ENCODE measurements at regions not wholly inside any gene's neighbourhood (a gene's known extent, or its start where the extent isn't known, plus 50 kb on each side); places are given as distances from the start of the nearest gene placed in this dataset.
"Not testable (repeated sequence)": the region's sequence is repeated elsewhere in the genome, so short reads cannot be mapped to it uniquely, and the experiment has no call there.

DNA sequence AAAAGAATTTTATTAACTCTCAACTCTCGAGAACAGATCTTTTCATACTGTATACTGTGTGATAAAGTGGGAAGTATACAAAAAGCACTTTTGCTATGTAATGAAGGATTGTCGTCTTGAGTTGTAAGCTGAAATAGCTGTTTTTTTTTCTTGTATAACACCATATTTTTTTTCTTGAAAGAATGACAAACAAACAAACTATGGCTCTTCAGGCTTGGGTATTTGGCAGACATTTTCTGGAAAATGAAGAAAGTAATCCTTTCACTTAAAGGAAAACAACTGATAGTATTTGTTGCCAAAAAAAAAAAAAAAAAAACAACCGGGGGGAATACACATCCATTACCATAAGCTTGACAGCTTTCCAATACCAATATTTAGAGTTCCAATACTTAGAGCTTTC lies 230.4 kb downstream of the ICOS start:
- no peak overlapping the region for H3K4me3 ChIP-seq
- H3K4me3 Mint-ChIP-seq, result no peak overlapping the region
- no peaks in the 10 kb centered on the region for H3K36me3 Mint-ChIP-seq (ENCODE audit: low read depth)
- H3K9me3 Mint-ChIP-seq, result no peaks in the 10 kb centered on the region
- no peaks in the 10 kb centered on the region for H4K20me1 ChIP-seq (replicated peaks; ENCODE audit: insufficient read depth)
- H3K27me3 Mint-ChIP-seq (ENCODE audit: insufficient read depth, low read depth, poor library complexity), result peaks cover 5% of the 10 kb centered on the region
- H3K4me2 ChIP-seq, result no peak overlapping the region
- DNase-seq (ENCODE audit: low spot score) (no peak), ATAC-seq (no peak)
- no peak overlapping the region for H3K27ac Mint-ChIP-seq
- no peaks in the 10 kb centered on the region; the same call in 1 of the 2 replicates for H3K9me2 ChIP-seq (ENCODE audit: insufficient read depth)
- H3F3A ChIP-seq (replicated peaks; ENCODE audit: low read depth), result no peaks in the 10 kb centered on the region
- H3K79me2 ChIP-seq (replicated peaks; ENCODE audit: insufficient read depth), result no peaks in the 10 kb centered on the region
- no peaks in the 10 kb centered on the region for H3K4me1 Mint-ChIP-seq
- TF ChIP-seq, protein P1, sequence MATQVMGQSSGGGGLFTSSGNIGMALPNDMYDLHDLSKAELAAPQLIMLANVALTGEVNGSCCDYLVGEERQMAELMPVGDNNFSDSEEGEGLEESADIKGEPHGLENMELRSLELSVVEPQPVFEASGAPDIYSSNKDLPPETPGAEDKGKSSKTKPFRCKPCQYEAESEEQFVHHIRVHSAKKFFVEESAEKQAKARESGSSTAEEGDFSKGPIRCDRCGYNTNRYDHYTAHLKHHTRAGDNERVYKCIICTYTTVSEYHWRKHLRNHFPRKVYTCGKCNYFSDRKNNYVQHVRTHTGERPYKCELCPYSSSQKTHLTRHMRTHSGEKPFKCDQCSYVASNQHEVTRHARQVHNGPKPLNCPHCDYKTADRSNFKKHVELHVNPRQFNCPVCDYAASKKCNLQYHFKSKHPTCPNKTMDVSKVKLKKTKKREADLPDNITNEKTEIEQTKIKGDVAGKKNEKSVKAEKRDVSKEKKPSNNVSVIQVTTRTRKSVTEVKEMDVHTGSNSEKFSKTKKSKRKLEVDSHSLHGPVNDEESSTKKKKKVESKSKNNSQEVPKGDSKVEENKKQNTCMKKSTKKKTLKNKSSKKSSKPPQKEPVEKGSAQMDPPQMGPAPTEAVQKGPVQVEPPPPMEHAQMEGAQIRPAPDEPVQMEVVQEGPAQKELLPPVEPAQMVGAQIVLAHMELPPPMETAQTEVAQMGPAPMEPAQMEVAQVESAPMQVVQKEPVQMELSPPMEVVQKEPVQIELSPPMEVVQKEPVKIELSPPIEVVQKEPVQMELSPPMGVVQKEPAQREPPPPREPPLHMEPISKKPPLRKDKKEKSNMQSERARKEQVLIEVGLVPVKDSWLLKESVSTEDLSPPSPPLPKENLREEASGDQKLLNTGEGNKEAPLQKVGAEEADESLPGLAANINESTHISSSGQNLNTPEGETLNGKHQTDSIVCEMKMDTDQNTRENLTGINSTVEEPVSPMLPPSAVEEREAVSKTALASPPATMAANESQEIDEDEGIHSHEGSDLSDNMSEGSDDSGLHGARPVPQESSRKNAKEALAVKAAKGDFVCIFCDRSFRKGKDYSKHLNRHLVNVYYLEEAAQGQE (IDR thresholded peaks at IDR 0.05; ENCODE audit: unreplicated experiment), result no peak
- TF ChIP-seq CREB1 (CRISPR knock-in tag; IDR thresholded peaks at IDR 0.05; ENCODE audit: low read depth), result no peak
- peaks cover 17% of the 10 kb centered on the region for H3K4me1 ChIP-seq (ENCODE audit: insufficient read depth)
- H2AFZ ChIP-seq, result no peak overlapping the region; the same call in 1 of the 2 replicates
- H3K36me3 ChIP-seq (ENCODE audit: insufficient read depth), result no peaks in the 10 kb centered on the region
- no peak overlapping the region for H3K27ac ChIP-seq (ENCODE audit: low read depth)
- H3K27me3 ChIP-seq (ENCODE audit: insufficient read depth), result no peaks in the 10 kb centered on the region

DNA sequence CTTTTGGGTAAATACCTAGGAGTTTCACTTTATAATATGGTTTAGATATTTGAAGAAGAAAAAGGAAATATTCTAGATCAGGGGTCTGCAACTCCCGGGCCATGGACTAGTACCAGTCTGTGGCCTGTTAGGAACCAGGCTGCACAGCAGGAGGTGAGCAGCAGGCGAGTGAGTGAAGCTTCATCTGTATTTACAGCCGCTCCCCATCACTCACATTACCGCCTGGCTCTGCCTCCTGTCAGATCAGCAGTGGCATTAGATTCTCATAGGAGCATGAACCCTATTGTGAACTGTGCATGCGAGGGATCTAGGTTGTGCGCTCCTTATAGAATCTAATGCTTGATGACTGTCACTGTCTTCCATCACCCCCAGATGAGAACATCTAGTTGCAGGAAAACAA lies 231.1 kb downstream of the ICOS start:
- not testable (repeated sequence) for H3K9me3 Mint-ChIP-seq; H3K27ac Mint-ChIP-seq; H3K27me3 ChIP-seq (ENCODE audit: insufficient read depth); H3K36me3 ChIP-seq (ENCODE audit: insufficient read depth); H3K79me2 ChIP-seq (replicated peaks; ENCODE audit: insufficient read depth); H3F3A ChIP-seq (replicated peaks; ENCODE audit: low read depth); H3K4me3 ChIP-seq; H4K20me1 ChIP-seq (replicated peaks; ENCODE audit: insufficient read depth); H3K4me1 Mint-ChIP-seq; DNase-seq (ENCODE audit: low spot score); ATAC-seq; H2AFZ ChIP-seq; H3K9me2 ChIP-seq (ENCODE audit: insufficient read depth); H3K4me2 ChIP-seq; H3K27me3 Mint-ChIP-seq (ENCODE audit: insufficient read depth, low read depth, poor library complexity); H3K27ac ChIP-seq (ENCODE audit: low read depth); H3K36me3 Mint-ChIP-seq (ENCODE audit: low read depth); H3K4me3 Mint-ChIP-seq
- peaks cover 21% of the 10 kb centered on the region for H3K4me1 ChIP-seq (ENCODE audit: insufficient read depth)

DNA sequence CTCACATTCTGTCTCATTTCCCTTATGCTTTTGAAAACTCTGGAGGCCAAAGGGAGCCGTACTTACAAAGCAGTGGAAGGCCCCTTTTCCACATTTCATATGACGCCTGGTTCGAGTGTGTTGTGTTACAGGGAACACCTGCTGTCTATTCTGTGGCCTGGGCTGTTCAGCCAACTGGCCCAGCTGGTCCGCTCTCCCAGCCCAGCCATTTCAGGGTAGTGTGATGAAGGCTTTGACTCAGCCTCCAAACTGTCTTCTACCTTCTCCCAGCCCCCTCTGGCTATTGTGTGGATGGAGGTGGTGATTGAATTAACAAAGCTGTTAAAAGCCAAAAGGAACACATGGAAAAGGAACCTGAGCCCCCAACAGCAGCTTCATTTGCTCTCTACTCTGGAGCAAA lies 233.8 kb downstream of the ICOS start:
- H3K27me3 Mint-ChIP-seq (ENCODE audit: insufficient read depth, low read depth, poor library complexity), result peaks cover 4% of the 10 kb centered on the region
- Histone ChIP-seq H4K20me1 (replicated peaks; ENCODE audit: insufficient read depth) (no peaks in the 10 kb centered on the region), H3K27ac (ENCODE audit: low read depth) (no peak overlapping the region), H3F3A (replicated peaks; ENCODE audit: low read depth) (no peaks in the 10 kb centered on the region), H3K36me3 (ENCODE audit: insufficient read depth) (no peaks in the 10 kb centered on the region), H3K9me2 (ENCODE audit: insufficient read depth) (peaks cover 5% of the 10 kb centered on the region; the same call in 1 of the 2 replicates), H3K27me3 (ENCODE audit: insufficient read depth) (no peaks in the 10 kb centered on the region), H3K4me1 (ENCODE audit: insufficient read depth) (peaks cover 21% of the 10 kb centered on the region), H3K4me3 (no peak overlapping the region), H3K79me2 (replicated peaks; ENCODE audit: insufficient read depth) (no peaks in the 10 kb centered on the region), H3K4me2 (0 out of 2 replicates have a peak overlapping the region, but pooled peaks have one; percentile 61), H2AFZ (no peak overlapping the region; the same call in 1 of the 2 replicates)
- H3K4me1 Mint-ChIP-seq, result no peaks in the 10 kb centered on the region
- no peaks in the 10 kb centered on the region for H3K36me3 Mint-ChIP-seq (ENCODE audit: low read depth)
- no peaks in the 10 kb centered on the region for H3K9me3 Mint-ChIP-seq
- H3K27ac Mint-ChIP-seq, result no peak overlapping the region
- H3K4me3 Mint-ChIP-seq, result no peak overlapping the region
- no peak for DNase-seq (ENCODE audit: low spot score)
- 0 out of 3 replicates have a peak, but pooled peaks have one; percentile 23 for ATAC-seq
- TF ChIP-seq, protein P2, sequence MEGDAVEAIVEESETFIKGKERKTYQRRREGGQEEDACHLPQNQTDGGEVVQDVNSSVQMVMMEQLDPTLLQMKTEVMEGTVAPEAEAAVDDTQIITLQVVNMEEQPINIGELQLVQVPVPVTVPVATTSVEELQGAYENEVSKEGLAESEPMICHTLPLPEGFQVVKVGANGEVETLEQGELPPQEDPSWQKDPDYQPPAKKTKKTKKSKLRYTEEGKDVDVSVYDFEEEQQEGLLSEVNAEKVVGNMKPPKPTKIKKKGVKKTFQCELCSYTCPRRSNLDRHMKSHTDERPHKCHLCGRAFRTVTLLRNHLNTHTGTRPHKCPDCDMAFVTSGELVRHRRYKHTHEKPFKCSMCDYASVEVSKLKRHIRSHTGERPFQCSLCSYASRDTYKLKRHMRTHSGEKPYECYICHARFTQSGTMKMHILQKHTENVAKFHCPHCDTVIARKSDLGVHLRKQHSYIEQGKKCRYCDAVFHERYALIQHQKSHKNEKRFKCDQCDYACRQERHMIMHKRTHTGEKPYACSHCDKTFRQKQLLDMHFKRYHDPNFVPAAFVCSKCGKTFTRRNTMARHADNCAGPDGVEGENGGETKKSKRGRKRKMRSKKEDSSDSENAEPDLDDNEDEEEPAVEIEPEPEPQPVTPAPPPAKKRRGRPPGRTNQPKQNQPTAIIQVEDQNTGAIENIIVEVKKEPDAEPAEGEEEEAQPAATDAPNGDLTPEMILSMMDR (conservative IDR thresholded peaks at IDR 0.05; ENCODE audit: low read depth in 2 of 2), result no peak
- TF ChIP-seq POLR2AphosphoS5 (IDR thresholded peaks at IDR 0.05; ENCODE audit: low read depth), result no peak
- no peak for TF ChIP-seq ZNF331 (CRISPR knock-in tag; IDR thresholded peaks at IDR 0.05; ENCODE audit: low read depth)
- TF ChIP-seq CREB1 (CRISPR knock-in tag; IDR thresholded peaks at IDR 0.05; ENCODE audit: low read depth), result no peak

All from GM23338 (cell line).